ENCODE measurements at regions not wholly inside any gene's neighbourhood (a gene's known extent, or its start where the extent isn't known, plus 50 kb on each side); places are given as distances from the start of the nearest gene placed in this dataset.

- WGBS, 2 experiments (ENCODE audit: insufficient coverage in 1 of 2, insufficient read length in 1 of 2) = 92 to 94% methylated on average over 6 of the region's 6 CpGs
- H3K27me3 Mint-ChIP-seq (ENCODE audit: insufficient read depth) = peaks cover 28% of the 10 kb centered on the region
- peaks cover 67% of the 10 kb centered on the region for H3K4me1 Mint-ChIP-seq
Measured at GRCh38 chr5:160925281-160925680, 73.3 kb upstream of the ATP10B start.

GRCh38 chr5:160923936-160924710, 72.1 kb upstream of the ATP10B start:
- peak overlapping the region; percentile 29 for H3K4me3 Mint-ChIP-seq
- peak; percentile 86 for DNase-seq
- Histone ChIP-seq H3K36me3 (ENCODE audit: control insufficient read depth, insufficient read depth, low read length) (no peaks in the 10 kb centered on the region), H3K4me1 (ENCODE audit: control insufficient read depth, insufficient read depth, low read length) (peaks cover 19% of the 10 kb centered on the region), H3K27ac (ENCODE audit: low read depth, low read length) (no peak overlapping the region), H3K9ac (ENCODE audit: extremely low read depth, low read length, poor library complexity, severe bottlenecking) (no peak overlapping the region), H3K4me3 (ENCODE audit: low read length) (peak overlapping the region; percentile 51), H3K27me3 (ENCODE audit: control insufficient read depth, insufficient read depth, low read length, poor library complexity, severe bottlenecking) (peaks cover 8% of the 10 kb centered on the region), H3K9me3 (ENCODE audit: control insufficient read depth, low read length) (no peaks in the 10 kb centered on the region)
- H3K4me1 Mint-ChIP-seq = peaks cover 61% of the 10 kb centered on the region
- H3K9me3 Mint-ChIP-seq = no peaks in the 10 kb centered on the region
- peak overlapping the region; percentile 89 for H3K27ac Mint-ChIP-seq
- 88 to 97% methylated on average over 5 to 6 of the region's 6 CpGs for WGBS, 2 experiments (ENCODE audit: insufficient coverage in 1 of 2, insufficient read length in 1 of 2)
- H3K36me3 Mint-ChIP-seq (ENCODE audit: low read depth) = no peaks in the 10 kb centered on the region
- TF ChIP-seq CTCF (conservative IDR thresholded peaks at IDR 0.05) = no peak
- H3K27me3 Mint-ChIP-seq (ENCODE audit: insufficient read depth) = peaks cover 31% of the 10 kb centered on the region

More at GRCh38 chr5:160925281-160925680, 73.3 kb upstream of the ATP10B start:
- no peaks in the 10 kb centered on the region for H3K9me3 Mint-ChIP-seq
- Histone ChIP-seq H3K4me3 (ENCODE audit: low read length) (no peak overlapping the region), H3K4me1 (ENCODE audit: control insufficient read depth, insufficient read depth, low read length) (peaks cover 22% of the 10 kb centered on the region), H3K27me3 (ENCODE audit: control insufficient read depth, insufficient read depth, low read length, poor library complexity, severe bottlenecking) (peaks cover 8% of the 10 kb centered on the region), H3K9ac (ENCODE audit: extremely low read depth, low read length, poor library complexity, severe bottlenecking) (no peak overlapping the region), H3K27ac (ENCODE audit: low read depth, low read length) (no peak overlapping the region), H3K36me3 (ENCODE audit: control insufficient read depth, insufficient read depth, low read length) (no peaks in the 10 kb centered on the region), H3K9me3 (ENCODE audit: control insufficient read depth, low read length) (no peaks in the 10 kb centered on the region)
- TF ChIP-seq CTCF (conservative IDR thresholded peaks at IDR 0.05) = no peak
- H3K4me3 Mint-ChIP-seq = no peak overlapping the region
- H3K27ac Mint-ChIP-seq = no peak overlapping the region
- no peaks in the 10 kb centered on the region for H3K36me3 Mint-ChIP-seq (ENCODE audit: low read depth)
- DNase-seq = no peak

GRCh38 chr5:160923411-160923810, 71.4 kb upstream of the ATP10B start:
- WGBS, 2 experiments (ENCODE audit: insufficient coverage in 1 of 2, insufficient read length in 1 of 2) = 83% methylated on average over 6 to 7 of the region's 7 CpGs
- H3K4me1 ChIP-seq (ENCODE audit: control insufficient read depth, insufficient read depth, low read length) = peaks cover 19% of the 10 kb centered on the region
- H3K4me1 Mint-ChIP-seq = peaks cover 57% of the 10 kb centered on the region

More at GRCh38 chr5:160923411-160923810, 71.4 kb upstream of the ATP10B start:
- H3K27me3 ChIP-seq (ENCODE audit: control insufficient read depth, insufficient read depth, low read length, poor library complexity, severe bottlenecking) = peaks cover 4% of the 10 kb centered on the region
- H3K36me3 ChIP-seq (ENCODE audit: control insufficient read depth, insufficient read depth, low read length) = no peaks in the 10 kb centered on the region
- H3K9ac ChIP-seq (ENCODE audit: extremely low read depth, low read length, poor library complexity, severe bottlenecking) = no peak overlapping the region
- no peak overlapping the region for H3K27ac ChIP-seq (ENCODE audit: low read depth, low read length)
- DNase-seq = no peak
- peak overlapping the region; percentile 89 for H3K27ac Mint-ChIP-seq
- H3K36me3 Mint-ChIP-seq (ENCODE audit: low read depth) = no peaks in the 10 kb centered on the region
- H3K27me3 Mint-ChIP-seq (ENCODE audit: insufficient read depth) = peaks cover 26% of the 10 kb centered on the region
- peak overlapping the region; percentile 29 for H3K4me3 Mint-ChIP-seq
- H3K9me3 Mint-ChIP-seq = no peaks in the 10 kb centered on the region
- no peaks in the 10 kb centered on the region for H3K9me3 ChIP-seq (ENCODE audit: control insufficient read depth, low read length)
- TF ChIP-seq CTCF (conservative IDR thresholded peaks at IDR 0.05) = no peak
- H3K4me3 ChIP-seq (ENCODE audit: low read length) = peak overlapping the region; percentile 51

Data from endodermal cell (in vitro differentiated cells).